ENCODE measurements at regions not wholly inside any gene's neighbourhood (a gene's known extent, or its start where the extent isn't known, plus 50 kb on each side); places are given as distances from the start of the nearest gene placed in this dataset.

DNA sequence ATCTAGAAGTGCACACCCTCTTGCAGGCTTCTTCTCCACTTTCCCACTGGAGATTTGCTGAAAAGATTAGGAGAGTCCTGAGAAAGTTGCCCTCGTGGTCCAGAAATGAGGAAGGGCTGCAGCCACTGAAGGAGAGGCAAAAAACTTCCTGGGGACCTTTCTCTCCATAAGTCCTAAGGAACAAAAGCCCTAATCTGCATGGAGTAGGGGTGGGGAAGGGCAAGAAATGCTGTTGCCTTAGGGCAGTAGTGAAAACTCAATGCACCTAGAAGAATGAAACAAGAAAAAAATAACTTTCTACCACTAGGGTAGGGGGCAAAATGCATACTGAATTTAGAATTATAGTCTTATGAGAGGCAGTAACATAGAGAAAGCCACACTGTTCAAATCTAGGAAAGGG, 1408.8 kb downstream of the PCDH19 start:
- TF ChIP-seq, protein P1, sequence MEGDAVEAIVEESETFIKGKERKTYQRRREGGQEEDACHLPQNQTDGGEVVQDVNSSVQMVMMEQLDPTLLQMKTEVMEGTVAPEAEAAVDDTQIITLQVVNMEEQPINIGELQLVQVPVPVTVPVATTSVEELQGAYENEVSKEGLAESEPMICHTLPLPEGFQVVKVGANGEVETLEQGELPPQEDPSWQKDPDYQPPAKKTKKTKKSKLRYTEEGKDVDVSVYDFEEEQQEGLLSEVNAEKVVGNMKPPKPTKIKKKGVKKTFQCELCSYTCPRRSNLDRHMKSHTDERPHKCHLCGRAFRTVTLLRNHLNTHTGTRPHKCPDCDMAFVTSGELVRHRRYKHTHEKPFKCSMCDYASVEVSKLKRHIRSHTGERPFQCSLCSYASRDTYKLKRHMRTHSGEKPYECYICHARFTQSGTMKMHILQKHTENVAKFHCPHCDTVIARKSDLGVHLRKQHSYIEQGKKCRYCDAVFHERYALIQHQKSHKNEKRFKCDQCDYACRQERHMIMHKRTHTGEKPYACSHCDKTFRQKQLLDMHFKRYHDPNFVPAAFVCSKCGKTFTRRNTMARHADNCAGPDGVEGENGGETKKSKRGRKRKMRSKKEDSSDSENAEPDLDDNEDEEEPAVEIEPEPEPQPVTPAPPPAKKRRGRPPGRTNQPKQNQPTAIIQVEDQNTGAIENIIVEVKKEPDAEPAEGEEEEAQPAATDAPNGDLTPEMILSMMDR (IDR thresholded peaks at IDR 0.05; ENCODE audit: low read depth, low read length): no peak
- no peak for TF ChIP-seq EZH2phosphoT487 (IDR thresholded peaks at IDR 0.05; ENCODE audit: low read depth)
- Histone ChIP-seq H3K27me3 (ENCODE audit: low read depth, low read length) (no peaks in the 10 kb centered on the region), H3K79me2 (ENCODE audit: low read length) (no peaks in the 10 kb centered on the region), H3K27ac (ENCODE audit: low read length) (no peak overlapping the region), H3K9ac (ENCODE audit: low read length) (no peak overlapping the region), H3K36me3 (replicated peaks; ENCODE audit: low read depth, low read length) (no peaks in the 10 kb centered on the region), H3K9me3 (ENCODE audit: insufficient read depth, low read length) (no peaks in the 10 kb centered on the region), H2AFZ (ENCODE audit: low read depth, low read length) (no peak overlapping the region), H3K4me3 (ENCODE audit: low read length) (no peak overlapping the region), H3K4me2 (ENCODE audit: low read length) (no peak overlapping the region), H3K4me1 (ENCODE audit: low read length) (no peaks in the 10 kb centered on the region), H4K20me1 (ENCODE audit: insufficient read depth, low read length) (no peaks in the 10 kb centered on the region)

DNA sequence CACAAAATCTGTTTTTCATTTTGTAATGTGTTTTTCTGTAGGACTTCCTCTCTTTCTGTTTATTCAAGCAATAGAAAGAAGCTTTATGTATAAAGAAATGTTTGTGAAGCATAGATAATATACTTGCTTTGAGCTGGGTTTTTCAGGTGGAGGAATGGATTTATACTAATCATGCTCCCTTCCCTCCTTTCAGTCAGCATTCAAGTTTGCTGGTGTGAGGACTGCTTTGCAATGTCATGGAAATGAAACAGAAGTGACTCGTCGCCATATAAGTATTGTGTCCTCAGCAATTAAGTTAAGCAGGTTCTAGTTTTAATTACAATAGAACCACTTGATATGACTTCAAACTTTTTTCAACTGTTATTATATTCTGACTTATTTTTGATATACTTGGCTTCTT, 1447.1 kb downstream of the PCDH19 start:
- no peak overlapping the region for H3K27ac ChIP-seq (ENCODE audit: low read length)
- H3K79me2 ChIP-seq (ENCODE audit: low read length): no peaks in the 10 kb centered on the region
- no peaks in the 10 kb centered on the region for H4K20me1 ChIP-seq (ENCODE audit: insufficient read depth, low read length)
- no peak overlapping the region for H3K4me3 ChIP-seq (ENCODE audit: low read length)
- H3K27me3 ChIP-seq (ENCODE audit: low read depth, low read length): no peaks in the 10 kb centered on the region
- H2AFZ ChIP-seq (ENCODE audit: low read depth, low read length): no peak overlapping the region
- TF ChIP-seq, protein P1 (IDR thresholded peaks at IDR 0.05; ENCODE audit: low read depth, low read length): no peak
- no peak for TF ChIP-seq EZH2phosphoT487 (IDR thresholded peaks at IDR 0.05; ENCODE audit: low read depth)
- no peaks in the 10 kb centered on the region for H3K36me3 ChIP-seq (replicated peaks; ENCODE audit: low read depth, low read length)
- H3K4me2 ChIP-seq (ENCODE audit: low read length): no peak overlapping the region
- no peaks in the 10 kb centered on the region for H3K4me1 ChIP-seq (ENCODE audit: low read length)
- no peak overlapping the region for H3K9ac ChIP-seq (ENCODE audit: low read length)
- H3K9me3 ChIP-seq (ENCODE audit: insufficient read depth, low read length): no peaks in the 10 kb centered on the region

DNA sequence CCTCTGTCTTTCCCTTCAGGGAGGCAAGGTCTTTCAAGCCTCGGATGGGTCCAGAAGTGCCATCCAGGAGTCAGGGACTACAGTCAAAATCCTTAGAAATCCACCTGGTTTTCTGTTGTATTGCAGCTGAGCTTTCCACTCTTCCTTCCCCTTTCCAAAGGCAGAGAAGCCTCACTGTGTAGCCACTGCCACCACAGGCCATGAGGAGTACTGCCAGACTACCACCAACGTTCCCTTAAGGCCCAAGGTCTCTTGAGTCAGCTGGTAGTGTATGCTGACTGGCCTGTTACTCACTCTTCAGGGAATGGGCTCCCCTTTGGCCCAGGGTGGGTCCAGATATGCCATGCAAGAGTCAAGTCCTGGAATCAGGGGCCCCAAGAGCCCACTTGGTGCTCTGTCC, 1454.1 kb downstream of the PCDH19 start:
- no peaks in the 10 kb centered on the region for H3K9me3 ChIP-seq (ENCODE audit: insufficient read depth, low read length)
- H3K27me3 ChIP-seq (ENCODE audit: low read depth, low read length): no peaks in the 10 kb centered on the region
- no peaks in the 10 kb centered on the region for H3K36me3 ChIP-seq (replicated peaks; ENCODE audit: low read depth, low read length)
- H3K4me1 ChIP-seq (ENCODE audit: low read length): no peaks in the 10 kb centered on the region
- no peak overlapping the region for H3K9ac ChIP-seq (ENCODE audit: low read length)
- H3K27ac ChIP-seq (ENCODE audit: low read length): no peak overlapping the region
- no peaks in the 10 kb centered on the region for H4K20me1 ChIP-seq (ENCODE audit: insufficient read depth, low read length)
- TF ChIP-seq, protein P1 (IDR thresholded peaks at IDR 0.05; ENCODE audit: low read depth, low read length): no peak
- TF ChIP-seq EZH2phosphoT487 (IDR thresholded peaks at IDR 0.05; ENCODE audit: low read depth): no peak
- H3K4me2 ChIP-seq (ENCODE audit: low read length): no peak overlapping the region
- H3K4me3 ChIP-seq (ENCODE audit: low read length): no peak overlapping the region
- H2AFZ ChIP-seq (ENCODE audit: low read depth, low read length): no peak overlapping the region
- no peaks in the 10 kb centered on the region for H3K79me2 ChIP-seq (ENCODE audit: low read length)

DNA sequence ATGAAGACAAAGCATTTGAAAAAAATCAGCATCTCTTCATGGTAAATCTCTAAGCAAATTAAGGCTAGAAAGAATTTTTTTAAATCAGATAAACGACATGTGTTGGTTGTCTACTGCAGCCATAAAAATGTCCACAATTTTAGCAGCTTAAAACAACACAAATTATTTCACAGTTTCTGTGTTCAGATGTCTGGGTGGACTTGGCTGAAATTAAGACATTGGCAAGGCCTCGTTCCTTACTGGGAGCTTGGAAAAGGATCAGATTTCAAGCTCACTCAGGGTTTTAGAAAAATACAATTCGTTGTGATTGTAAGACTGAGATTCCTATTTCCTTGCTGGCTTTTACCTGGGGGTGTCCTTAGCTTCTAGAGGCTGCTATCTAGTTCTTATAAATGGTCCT, 1470.6 kb downstream of the PCDH19 start:
- Histone ChIP-seq H3K4me1 (ENCODE audit: low read length) (no peaks in the 10 kb centered on the region), H3K4me2 (ENCODE audit: low read length) (no peak overlapping the region), H3K9me3 (ENCODE audit: insufficient read depth, low read length) (no peaks in the 10 kb centered on the region), H4K20me1 (ENCODE audit: insufficient read depth, low read length) (no peaks in the 10 kb centered on the region), H3K27me3 (ENCODE audit: low read depth, low read length) (no peaks in the 10 kb centered on the region), H3K36me3 (replicated peaks; ENCODE audit: low read depth, low read length) (no peaks in the 10 kb centered on the region), H2AFZ (ENCODE audit: low read depth, low read length) (no peak overlapping the region), H3K9ac (ENCODE audit: low read length) (no peak overlapping the region), H3K27ac (ENCODE audit: low read length) (no peak overlapping the region), H3K79me2 (ENCODE audit: low read length) (no peaks in the 10 kb centered on the region), H3K4me3 (ENCODE audit: low read length) (no peak overlapping the region)
- no peak for TF ChIP-seq EZH2phosphoT487 (IDR thresholded peaks at IDR 0.05; ENCODE audit: low read depth)
- TF ChIP-seq, protein P1 (IDR thresholded peaks at IDR 0.05; ENCODE audit: low read depth, low read length): no peak

All from OCI-LY3 (cell line).